WERI-Rb-1 (cell line): ENCODE measurements at regions not wholly inside any gene's neighbourhood (a gene's known extent, or its start where the extent isn't known, plus 50 kb on each side); places are given as distances from the start of the nearest gene placed in this dataset.

Source experiments
- DNase-seq: peaks from one replicate; pipeline ENCODE4 v3.0.0-alpha.2; 2020
- H3K27ac ChIP-seq: fragments of 250-450 bp; sonication (Bioruptor Pico); 2 replicates; pipeline ENCODE4 v1.5.1; 2020; ENCODE audit warnings: mild to moderate bottlenecking, moderate library complexity
- H3K27me3 ChIP-seq: fragments of 250-450 bp; sonication (Bioruptor Pico); 2 replicates; pipeline ENCODE4 v1.5.1; 2021; ENCODE audit warnings: mild to moderate bottlenecking, low read depth, moderate library complexity; ENCODE audit not compliant: insufficient read depth, severe bottlenecking
- H3K36me3 ChIP-seq: fragments of 250-450 bp; sonication (Bioruptor Pico); 2 replicates; pipeline ENCODE4 v1.5.1; 2020; ENCODE audit warnings: mild to moderate bottlenecking, moderate library complexity
- H3K4me3 ChIP-seq: 2 replicates; pipeline ENCODE4 v1.5.1; 2011; ENCODE audit warnings: low read depth, mild to moderate bottlenecking, control low read depth, low read length
- H3K9me3 ChIP-seq: fragments of 250-450 bp; sonication (Bioruptor Pico); 2 replicates; pipeline ENCODE4 v1.5.1; 2021; ENCODE audit warnings: mild to moderate bottlenecking, moderate library complexity; ENCODE audit not compliant: severe bottlenecking
- TF ChIP-seq, protein P1 (sequence below): IDR thresholded peaks from 2 replicates; pipeline ENCODE4 v1.5.1; 2011; ENCODE audit warnings: low read depth, mild to moderate bottlenecking, control low read depth, inconsistent platforms, low read length

- Histone ChIP-seq H3K27me3 (no peaks in the 10 kb centered on the region), H3K4me3 (no peak overlapping the region), H3K9me3 (no peaks in the 10 kb centered on the region), H3K27ac (no peak overlapping the region), H3K36me3 (no peaks in the 10 kb centered on the region)
- DNase-seq, result no peak
- TF ChIP-seq, protein P1, sequence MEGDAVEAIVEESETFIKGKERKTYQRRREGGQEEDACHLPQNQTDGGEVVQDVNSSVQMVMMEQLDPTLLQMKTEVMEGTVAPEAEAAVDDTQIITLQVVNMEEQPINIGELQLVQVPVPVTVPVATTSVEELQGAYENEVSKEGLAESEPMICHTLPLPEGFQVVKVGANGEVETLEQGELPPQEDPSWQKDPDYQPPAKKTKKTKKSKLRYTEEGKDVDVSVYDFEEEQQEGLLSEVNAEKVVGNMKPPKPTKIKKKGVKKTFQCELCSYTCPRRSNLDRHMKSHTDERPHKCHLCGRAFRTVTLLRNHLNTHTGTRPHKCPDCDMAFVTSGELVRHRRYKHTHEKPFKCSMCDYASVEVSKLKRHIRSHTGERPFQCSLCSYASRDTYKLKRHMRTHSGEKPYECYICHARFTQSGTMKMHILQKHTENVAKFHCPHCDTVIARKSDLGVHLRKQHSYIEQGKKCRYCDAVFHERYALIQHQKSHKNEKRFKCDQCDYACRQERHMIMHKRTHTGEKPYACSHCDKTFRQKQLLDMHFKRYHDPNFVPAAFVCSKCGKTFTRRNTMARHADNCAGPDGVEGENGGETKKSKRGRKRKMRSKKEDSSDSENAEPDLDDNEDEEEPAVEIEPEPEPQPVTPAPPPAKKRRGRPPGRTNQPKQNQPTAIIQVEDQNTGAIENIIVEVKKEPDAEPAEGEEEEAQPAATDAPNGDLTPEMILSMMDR, result no peak
Observed at GRCh38 chr3:25349095-25349494, 79.0 kb upstream of the RARB start.

- TF ChIP-seq, protein P1, result no peak
- DNase-seq, result no peak
- no peak overlapping the region for H3K27ac ChIP-seq
- no peaks in the 10 kb centered on the region for H3K36me3 ChIP-seq
- H3K9me3 ChIP-seq, result no peaks in the 10 kb centered on the region
- no peak overlapping the region for H3K4me3 ChIP-seq
- no peaks in the 10 kb centered on the region for H3K27me3 ChIP-seq
Observed at GRCh38 chr3:25349828-25350724, 78.0 kb upstream of the RARB start.

DNA sequence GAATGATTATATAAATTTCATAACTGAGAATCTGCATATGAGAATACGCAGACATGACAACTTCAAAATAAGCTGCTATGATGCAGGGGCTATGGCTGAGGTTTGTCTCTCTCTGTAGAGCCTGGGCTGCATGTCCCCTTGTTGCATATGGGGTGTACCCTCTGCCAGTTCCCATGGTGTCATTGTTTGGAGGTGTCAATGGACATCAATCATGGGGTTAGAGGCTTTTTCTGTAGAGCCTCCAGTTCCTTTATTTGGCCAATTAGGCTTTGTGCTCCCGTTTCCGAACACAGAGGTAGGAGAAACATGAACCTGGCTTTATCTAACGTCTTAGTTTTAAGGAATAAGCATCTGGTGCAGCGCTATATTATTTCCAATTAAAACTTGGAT is 77.3 kb upstream of the RARB start:
- no peak overlapping the region for H3K4me3 ChIP-seq
- H3K36me3 ChIP-seq, result no peaks in the 10 kb centered on the region
- no peaks in the 10 kb centered on the region for H3K27me3 ChIP-seq
- no peak for DNase-seq
- H3K27ac ChIP-seq, result no peak overlapping the region
- TF ChIP-seq, protein P1, result no peak
- H3K9me3 ChIP-seq, result no peaks in the 10 kb centered on the region

GRCh38 chr3:25354071-25354470 is 74.0 kb upstream of the RARB start:
- TF ChIP-seq, protein P1, result no peak
- DNase-seq, result no peak
- no peaks in the 10 kb centered on the region for H3K27me3 ChIP-seq
- H3K36me3 ChIP-seq, result no peaks in the 10 kb centered on the region
- H3K9me3 ChIP-seq, result no peaks in the 10 kb centered on the region
- no peak overlapping the region for H3K27ac ChIP-seq
- H3K4me3 ChIP-seq, result no peak overlapping the region

- no peak overlapping the region for H3K27ac ChIP-seq
- no peaks in the 10 kb centered on the region for H3K27me3 ChIP-seq
- no peak overlapping the region for H3K4me3 ChIP-seq
- no peaks in the 10 kb centered on the region for H3K9me3 ChIP-seq
- TF ChIP-seq, protein P1, result no peak
- H3K36me3 ChIP-seq, result no peaks in the 10 kb centered on the region
- no peak for DNase-seq
Observed at GRCh38 chr3:25355034-25355885, 72.8 kb upstream of the RARB start.
